GM12891 (cell line): ENCODE measurements at regions not wholly inside any gene's neighbourhood (a gene's known extent, or its start where the extent isn't known, plus 50 kb on each side); places are given as distances from the start of the nearest gene placed in this dataset.

Experiments
- PAX5 ChIP-seq: IDR thresholded peaks from 2 replicates; pipeline ENCODE4 v1.6.1; 2011; ENCODE audit warnings: low read length, moderate library complexity, mild to moderate bottlenecking; ENCODE audit not compliant: insufficient read depth, severe bottlenecking
- POLR2A ChIP-seq: IDR thresholded peaks from 2 replicates; pipeline ENCODE4 v1.6.1; 2011; ENCODE audit warnings: low read depth, low read length, control low read depth
- POLR2AphosphoS5 ChIP-seq: IDR thresholded peaks from 2 replicates; pipeline ENCODE4 v1.6.1; 2011; ENCODE audit warnings: low read depth, low read length, control low read depth
- POU2F2 ChIP-seq: IDR thresholded peaks from 2 replicates; pipeline ENCODE4 v1.6.1; 2011; ENCODE audit warnings: low read depth, mild to moderate bottlenecking, control low read depth, low read length, moderate library complexity
- SPI1 ChIP-seq: IDR thresholded peaks from 2 replicates; pipeline ENCODE4 v1.6.1; 2011; ENCODE audit warnings: low read depth, low read length, control low read depth
- TAF1 ChIP-seq: IDR thresholded peaks from 2 replicates; pipeline ENCODE4 v1.6.1; 2011; ENCODE audit warnings: low read depth, low read length, control low read depth

- TF ChIP-seq TAF1, result no peak
- TF ChIP-seq POLR2A, result no peak
- no peak for TF ChIP-seq POLR2AphosphoS5
- no peak for TF ChIP-seq PAX5
- no peak for TF ChIP-seq POU2F2
- no peak for TF ChIP-seq SPI1
These were observed 207.6 kb upstream of the STAC start for GRCh38 chr3:36172699-36173098.
